HG02884 (cell line): ENCODE measurements at regions not wholly inside any gene's neighbourhood (a gene's known extent, or its start where the extent isn't known, plus 50 kb on each side); places are given as distances from the start of the nearest gene placed in this dataset.
"Not testable (repeated sequence)": the region's sequence is repeated elsewhere in the genome, so short reads cannot be mapped to it uniquely, and the experiment has no call there.

ENCODE experiments used
- ATAC-seq: cut with Tn5 transposase; IDR thresholded peaks from one replicate; pipeline ENCODE4 v1.9.1; 2021; ENCODE audit warnings: mild to moderate bottlenecking, moderate library complexity; ENCODE audit not compliant: unreplicated experiment

- no peak for ATAC-seq
These were observed 202.0 kb downstream of the POM121L12 start for GRCh38 chr7:53237344-53237913.

- ATAC-seq = no peak
These were observed 202.7 kb downstream of the POM121L12 start for GRCh38 chr7:53238021-53238605.

GRCh38 chr7:53239151-53239550, 203.7 kb downstream of the POM121L12 start:
- ATAC-seq = not testable (repeated sequence)

GRCh38 chr7:53245721-53246120, 210.3 kb downstream of the POM121L12 start:
- no peak for ATAC-seq

- ATAC-seq = no peak
These were observed 211.5 kb downstream of the POM121L12 start for GRCh38 chr7:53246957-53247356.

GRCh38 chr7:53252539-53252938, 217.1 kb downstream of the POM121L12 start:
- ATAC-seq = no peak

GRCh38 chr7:53272081-53272480, 236.6 kb downstream of the POM121L12 start:
- ATAC-seq = no peak

- ATAC-seq = no peak
These were observed 245.9 kb downstream of the POM121L12 start for GRCh38 chr7:53281312-53281711.

GRCh38 chr7:53292341-53292740, 256.9 kb downstream of the POM121L12 start:
- no peak for ATAC-seq

- ATAC-seq = no peak
These were observed 267.2 kb downstream of the POM121L12 start for GRCh38 chr7:53302496-53303246.

- no peak for ATAC-seq
These were observed 268.3 kb downstream of the POM121L12 start for GRCh38 chr7:53303781-53304180.

GRCh38 chr7:53306846-53307245, 271.4 kb downstream of the POM121L12 start:
- no peak for ATAC-seq

- no peak for ATAC-seq
These were observed 275.8 kb downstream of the POM121L12 start for GRCh38 chr7:53311205-53311604.

- no peak for ATAC-seq
These were observed 280.5 kb downstream of the POM121L12 start for GRCh38 chr7:53315981-53316380.

- no peak for ATAC-seq
These were observed 283.1 kb downstream of the POM121L12 start for GRCh38 chr7:53318566-53318965.

GRCh38 chr7:53325061-53325460, 289.6 kb downstream of the POM121L12 start:
- ATAC-seq = no peak

- no peak for ATAC-seq
These were observed 291.2 kb downstream of the POM121L12 start for GRCh38 chr7:53326634-53327033.

GRCh38 chr7:53336105-53336668, 300.8 kb downstream of the POM121L12 start:
- ATAC-seq = no peak

- no peak for ATAC-seq
These were observed 304.8 kb downstream of the POM121L12 start for GRCh38 chr7:53340220-53340619.

GRCh38 chr7:53350241-53350640, 314.8 kb downstream of the POM121L12 start:
- ATAC-seq = peak; percentile 74

- ATAC-seq = no peak
These were observed 316.2 kb downstream of the POM121L12 start for GRCh38 chr7:53351681-53352080.

GRCh38 chr7:53358269-53358668, 322.8 kb downstream of the POM121L12 start:
- no peak for ATAC-seq
